ENCODE measurements at regions not wholly inside any gene's neighbourhood (a gene's known extent, or its start where the extent isn't known, plus 50 kb on each side); places are given as distances from the start of the nearest gene placed in this dataset.

DNA sequence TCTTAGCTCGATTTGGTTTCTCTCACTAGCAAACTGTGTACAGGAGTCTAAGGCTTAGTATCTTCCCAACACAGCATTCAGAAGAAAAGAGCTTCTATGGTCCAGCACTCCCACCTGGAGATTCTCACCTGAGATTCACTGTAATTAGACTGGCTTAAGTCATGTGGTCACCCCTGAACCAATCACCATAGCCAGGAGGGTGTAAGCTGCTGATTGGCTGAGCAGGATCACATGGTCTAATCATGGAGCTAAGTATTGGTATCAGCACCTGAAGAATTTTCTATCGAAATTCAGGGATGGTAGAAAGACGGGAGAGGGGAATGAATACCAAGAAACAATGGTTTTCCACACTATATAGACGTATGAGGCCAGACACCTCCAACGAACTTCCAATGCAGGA lies 359.8 kb upstream of the ERCC4 start:
- H3K4me1 Mint-ChIP-seq, result no peaks in the 10 kb centered on the region
- CTCF ChIA-PET, result no interaction called here
- H3K36me3 Mint-ChIP-seq (ENCODE audit: low read depth), result no peaks in the 10 kb centered on the region
- peaks cover 23% of the 10 kb centered on the region for H3K9me3 Mint-ChIP-seq
- H3K27ac Mint-ChIP-seq, result no peak overlapping the region
- no peak overlapping the region for H3K4me3 Mint-ChIP-seq
- no peaks in the 10 kb centered on the region for H3K27me3 Mint-ChIP-seq
- POLR2A ChIA-PET, result no interaction called here
- DNase-seq, result no peak

- H3K36me3 Mint-ChIP-seq (ENCODE audit: low read depth), result no peaks in the 10 kb centered on the region
- DNase-seq, result no peak
- POLR2A ChIA-PET, result no interaction called here
- no peaks in the 10 kb centered on the region for H3K4me1 Mint-ChIP-seq
- CTCF ChIA-PET, result no interaction called here
- H3K9me3 Mint-ChIP-seq, result peaks cover 19% of the 10 kb centered on the region
- no peak overlapping the region for H3K27ac Mint-ChIP-seq
- H3K27me3 Mint-ChIP-seq, result no peaks in the 10 kb centered on the region
- H3K4me3 Mint-ChIP-seq, result no peak overlapping the region
These were observed 358.5 kb upstream of the ERCC4 start for GRCh38 chr16:13561291-13562070.

DNA sequence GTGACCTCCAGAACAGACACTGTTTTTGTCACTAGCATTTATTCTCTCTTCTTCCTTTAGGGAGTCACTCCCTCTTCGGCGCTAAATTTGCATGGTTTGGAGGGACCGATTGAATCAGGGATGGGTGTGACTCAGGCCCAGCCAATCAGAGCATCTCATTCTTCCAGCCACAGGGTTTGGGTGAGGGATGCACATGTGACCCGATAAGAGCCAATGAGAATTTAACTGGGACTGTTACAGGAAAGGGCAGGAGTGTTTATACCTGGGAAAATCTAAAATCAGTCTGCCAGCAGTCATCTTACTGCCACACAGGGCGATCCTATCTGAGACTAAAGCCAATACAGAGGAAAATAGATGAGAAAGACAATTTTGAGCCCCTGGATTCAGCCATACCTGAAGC lies 351.2 kb upstream of the ERCC4 start:
- Mint-ChIP-seq H3K27me3 (no peaks in the 10 kb centered on the region), H3K27ac (no peak overlapping the region), H3K4me1 (no peaks in the 10 kb centered on the region), H3K9me3 (peaks cover 18% of the 10 kb centered on the region), H3K4me3 (no peak overlapping the region), H3K36me3 (ENCODE audit: low read depth) (no peaks in the 10 kb centered on the region)
- ChIA-PET POLR2A (no interaction called here), CTCF (no interaction called here)
- no peak for DNase-seq

DNA sequence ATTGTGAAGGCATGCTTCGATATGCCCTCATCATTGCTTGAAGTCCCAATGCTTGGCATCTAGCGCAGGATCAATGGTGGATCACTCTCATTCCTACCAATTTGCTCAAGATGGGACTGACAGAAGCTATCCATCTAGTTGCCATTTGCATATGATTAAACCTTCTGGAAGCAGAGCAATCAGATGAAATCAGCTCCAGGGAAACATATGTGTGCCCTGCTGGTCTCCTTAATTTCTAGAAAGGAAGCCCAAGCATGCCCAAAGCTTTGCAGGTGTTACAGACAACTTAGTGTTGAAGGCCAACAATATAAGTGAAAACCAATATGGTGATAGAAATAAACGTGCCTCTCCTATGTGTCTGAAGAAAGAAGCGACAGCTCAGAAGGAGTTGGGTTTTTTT lies 350.0 kb upstream of the ERCC4 start:
- H3K4me3 Mint-ChIP-seq, result no peak overlapping the region
- H3K9me3 Mint-ChIP-seq, result peaks cover 11% of the 10 kb centered on the region
- no peak for DNase-seq
- no peaks in the 10 kb centered on the region for H3K4me1 Mint-ChIP-seq
- H3K36me3 Mint-ChIP-seq (ENCODE audit: low read depth), result no peaks in the 10 kb centered on the region
- POLR2A ChIA-PET, result no interaction called here
- no peak overlapping the region for H3K27ac Mint-ChIP-seq
- CTCF ChIA-PET, result no interaction called here
- no peaks in the 10 kb centered on the region for H3K27me3 Mint-ChIP-seq

- ChIA-PET CTCF (no interaction called here), POLR2A (no interaction called here)
- no peaks in the 10 kb centered on the region for H3K27me3 Mint-ChIP-seq
- H3K36me3 Mint-ChIP-seq (ENCODE audit: low read depth), result no peaks in the 10 kb centered on the region
- no peak overlapping the region for H3K27ac Mint-ChIP-seq
- H3K9me3 Mint-ChIP-seq, result peaks cover 11% of the 10 kb centered on the region
- no peak for DNase-seq
- no peaks in the 10 kb centered on the region for H3K4me1 Mint-ChIP-seq
- no peak overlapping the region for H3K4me3 Mint-ChIP-seq
These were observed 348.9 kb upstream of the ERCC4 start for GRCh38 chr16:13571036-13571435.

- no peak for DNase-seq
- no peaks in the 10 kb centered on the region for H3K4me1 Mint-ChIP-seq
- peaks cover 7% of the 10 kb centered on the region for H3K9me3 Mint-ChIP-seq
- ChIA-PET POLR2A (no interaction called here), CTCF (no interaction called here)
- H3K4me3 Mint-ChIP-seq, result no peak overlapping the region
- H3K27me3 Mint-ChIP-seq, result no peaks in the 10 kb centered on the region
- H3K27ac Mint-ChIP-seq, result no peak overlapping the region
- no peaks in the 10 kb centered on the region for H3K36me3 Mint-ChIP-seq (ENCODE audit: low read depth)
These were observed 346.1 kb upstream of the ERCC4 start for GRCh38 chr16:13573903-13574302.

- no peaks in the 10 kb centered on the region for H3K4me1 Mint-ChIP-seq
- no peak overlapping the region for H3K27ac Mint-ChIP-seq
- H3K27me3 Mint-ChIP-seq, result no peaks in the 10 kb centered on the region
- CTCF ChIA-PET, result no interaction called here
- peaks cover 14% of the 10 kb centered on the region for H3K9me3 Mint-ChIP-seq
- DNase-seq, result no peak
- H3K36me3 Mint-ChIP-seq (ENCODE audit: low read depth), result no peaks in the 10 kb centered on the region
- H3K4me3 Mint-ChIP-seq, result no peak overlapping the region
- POLR2A ChIA-PET, result no interaction called here
These were observed 333.9 kb upstream of the ERCC4 start for GRCh38 chr16:13586051-13586450.

- no peaks in the 10 kb centered on the region for H3K36me3 Mint-ChIP-seq (ENCODE audit: low read depth)
- POLR2A ChIA-PET, result no interaction called here
- DNase-seq, result no peak
- H3K27me3 Mint-ChIP-seq, result no peaks in the 10 kb centered on the region
- H3K4me3 Mint-ChIP-seq, result no peak overlapping the region
- no peak overlapping the region for H3K27ac Mint-ChIP-seq
- CTCF ChIA-PET, result no interaction called here
- peaks cover 13% of the 10 kb centered on the region for H3K9me3 Mint-ChIP-seq
- H3K4me1 Mint-ChIP-seq, result no peaks in the 10 kb centered on the region
These were observed 332.8 kb upstream of the ERCC4 start for GRCh38 chr16:13587181-13587580.

DNA sequence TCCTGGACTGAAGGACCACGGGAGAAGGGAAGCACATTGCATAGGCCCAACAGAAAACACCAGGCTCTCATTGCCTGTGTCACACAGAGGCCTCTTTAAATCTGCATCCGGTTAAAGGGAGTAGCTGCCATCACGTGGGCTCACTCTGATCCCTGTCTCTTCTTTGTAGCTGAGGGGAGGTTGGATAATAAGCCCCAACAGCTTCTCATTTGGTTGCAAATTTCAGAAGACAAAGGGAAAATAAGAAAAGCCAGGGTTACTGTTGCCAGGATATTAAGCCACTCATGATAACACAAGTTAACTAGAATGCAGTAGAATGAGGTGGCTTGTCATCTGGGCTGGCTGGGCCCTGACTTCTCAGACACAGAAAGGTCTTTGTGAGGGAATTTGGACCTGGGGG lies 325.1 kb upstream of the ERCC4 start:
- DNase-seq, result no peak
- Mint-ChIP-seq H3K4me3 (no peak overlapping the region), H3K9me3 (peaks cover 14% of the 10 kb centered on the region), H3K4me1 (no peaks in the 10 kb centered on the region), H3K36me3 (ENCODE audit: low read depth) (no peaks in the 10 kb centered on the region), H3K27me3 (no peaks in the 10 kb centered on the region), H3K27ac (no peak overlapping the region)
- ChIA-PET POLR2A (no interaction called here), CTCF (no interaction called here)

DNA sequence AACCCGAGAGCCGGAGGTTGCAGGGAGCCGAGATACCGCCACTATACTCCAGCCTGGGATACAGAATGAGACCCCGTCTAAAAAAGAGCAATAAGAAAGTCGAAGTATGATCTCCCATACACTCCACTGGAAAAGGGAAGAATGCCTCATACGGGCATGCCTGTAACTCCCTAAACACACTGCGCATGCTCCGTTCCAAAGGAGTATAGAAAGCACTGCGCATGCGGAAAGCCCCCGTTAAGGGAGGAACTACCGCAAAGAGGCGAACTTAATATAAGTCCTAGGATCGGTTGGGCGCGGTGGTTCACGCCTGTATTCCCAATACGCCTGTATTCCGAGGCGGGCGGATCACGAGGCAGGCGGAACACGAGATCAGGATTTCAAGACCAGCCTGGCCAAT lies 313.1 kb upstream of the ERCC4 start:
- Mint-ChIP-seq H3K27me3 (no peaks in the 10 kb centered on the region), H3K4me3 (no peak overlapping the region), H3K27ac (no peak overlapping the region), H3K9me3 (peaks cover 26% of the 10 kb centered on the region), H3K4me1 (no peaks in the 10 kb centered on the region), H3K36me3 (ENCODE audit: low read depth) (no peaks in the 10 kb centered on the region)
- ChIA-PET CTCF (no interaction called here), POLR2A (no interaction called here)
- no peak for DNase-seq

DNA sequence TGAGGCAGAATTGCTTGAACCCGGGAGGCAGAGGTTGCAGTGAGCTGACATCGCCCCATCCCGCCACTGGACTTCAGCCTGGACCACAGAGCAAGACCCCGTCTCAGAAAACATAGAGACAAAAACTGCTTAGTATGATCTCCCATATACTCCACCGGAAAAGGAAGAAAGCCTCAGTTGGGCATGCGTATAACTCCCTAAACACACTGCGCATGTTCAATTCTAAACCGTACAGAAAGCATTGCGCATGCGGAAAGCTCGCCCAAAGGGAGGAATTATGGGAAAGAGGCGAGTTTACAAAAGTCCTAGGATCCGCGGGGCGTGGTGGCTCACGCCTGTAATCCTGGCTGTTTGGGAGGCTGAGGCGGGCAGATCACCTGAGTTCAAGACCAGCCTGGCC lies 312.7 kb upstream of the ERCC4 start:
- H3K4me3 Mint-ChIP-seq, result no peak overlapping the region
- H3K27ac Mint-ChIP-seq, result no peak overlapping the region
- no peaks in the 10 kb centered on the region for H3K36me3 Mint-ChIP-seq (ENCODE audit: low read depth)
- no peak for DNase-seq
- POLR2A ChIA-PET, result no interaction called here
- CTCF ChIA-PET, result no interaction called here
- no peaks in the 10 kb centered on the region for H3K27me3 Mint-ChIP-seq
- H3K4me1 Mint-ChIP-seq, result no peaks in the 10 kb centered on the region
- H3K9me3 Mint-ChIP-seq, result peaks cover 26% of the 10 kb centered on the region

DNA sequence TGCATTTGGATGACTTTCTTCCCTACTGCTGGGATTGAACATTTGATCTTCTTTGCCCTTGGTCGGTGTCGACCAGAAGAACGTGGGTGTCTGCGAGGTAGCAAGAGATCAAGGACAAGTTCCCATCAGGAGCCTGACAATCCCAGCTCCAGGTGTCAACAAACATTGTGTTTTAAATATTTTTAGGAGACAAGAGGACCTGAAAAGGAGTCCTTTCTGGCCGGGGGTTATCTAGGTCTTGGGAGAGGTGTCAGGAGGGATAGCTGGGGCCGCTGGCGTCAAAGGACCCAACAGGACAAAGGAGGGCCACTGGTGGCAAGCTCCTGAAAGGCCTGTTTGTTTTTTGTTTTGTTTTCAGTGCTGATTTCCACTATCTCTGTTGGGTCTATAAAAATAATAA lies 308.4 kb upstream of the ERCC4 start:
- Mint-ChIP-seq H3K36me3 (ENCODE audit: low read depth) (no peaks in the 10 kb centered on the region), H3K27me3 (no peaks in the 10 kb centered on the region), H3K27ac (no peak overlapping the region), H3K9me3 (peaks cover 19% of the 10 kb centered on the region), H3K4me1 (no peaks in the 10 kb centered on the region), H3K4me3 (no peak overlapping the region)
- DNase-seq, result no peak
- ChIA-PET POLR2A (no interaction called here), CTCF (no interaction called here)

DNA sequence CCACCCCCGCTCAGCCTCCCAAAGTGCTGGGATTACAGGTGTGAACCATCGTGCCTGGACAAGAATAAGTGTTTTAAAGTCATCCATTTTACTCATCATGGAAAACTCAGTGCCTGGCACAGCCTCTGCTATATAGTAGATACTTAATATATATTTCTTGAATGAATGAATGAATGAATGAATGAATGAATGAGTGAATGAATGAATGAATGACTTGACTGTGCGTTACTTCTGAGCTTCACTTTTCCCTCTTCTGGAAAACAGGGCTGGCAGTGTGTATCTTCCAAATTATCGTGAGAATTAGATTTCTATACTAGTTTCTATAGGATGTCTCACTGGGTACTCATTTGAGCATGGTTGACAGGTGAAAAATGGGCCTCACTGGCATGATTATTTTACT lies 307.3 kb upstream of the ERCC4 start:
- Mint-ChIP-seq H3K36me3 (ENCODE audit: low read depth) (no peaks in the 10 kb centered on the region), H3K4me3 (no peak overlapping the region), H3K27ac (no peak overlapping the region), H3K4me1 (no peaks in the 10 kb centered on the region), H3K9me3 (peaks cover 12% of the 10 kb centered on the region), H3K27me3 (no peaks in the 10 kb centered on the region)
- no peak for DNase-seq
- POLR2A ChIA-PET, result no interaction called here
- CTCF ChIA-PET, result no interaction called here

- POLR2A ChIA-PET, result no interaction called here
- Mint-ChIP-seq H3K36me3 (ENCODE audit: low read depth) (no peaks in the 10 kb centered on the region), H3K27ac (no peak overlapping the region), H3K4me1 (no peaks in the 10 kb centered on the region), H3K27me3 (no peaks in the 10 kb centered on the region), H3K4me3 (no peak overlapping the region), H3K9me3 (peaks cover 10% of the 10 kb centered on the region)
- CTCF ChIA-PET, result no interaction called here
- DNase-seq, result no peak
These were observed 306.8 kb upstream of the ERCC4 start for GRCh38 chr16:13613165-13613564.

GRCh38 chr16:13621639-13622038 lies 298.3 kb upstream of the ERCC4 start:
- H3K27ac Mint-ChIP-seq, result no peak overlapping the region
- ChIA-PET POLR2A (no interaction called here), CTCF (no interaction called here)
- H3K9me3 Mint-ChIP-seq, result no peaks in the 10 kb centered on the region
- no peak for DNase-seq
- no peaks in the 10 kb centered on the region for H3K36me3 Mint-ChIP-seq (ENCODE audit: low read depth)
- H3K4me1 Mint-ChIP-seq, result no peaks in the 10 kb centered on the region
- no peak overlapping the region for H3K4me3 Mint-ChIP-seq
- H3K27me3 Mint-ChIP-seq, result no peaks in the 10 kb centered on the region
